ENCODE measurements at regions not wholly inside any gene's neighbourhood (a gene's known extent, or its start where the extent isn't known, plus 50 kb on each side); places are given as distances from the start of the nearest gene placed in this dataset.
A peak's percentile ranks its signal among the peaks of the same experiment; 100 is the strongest.

DNA sequence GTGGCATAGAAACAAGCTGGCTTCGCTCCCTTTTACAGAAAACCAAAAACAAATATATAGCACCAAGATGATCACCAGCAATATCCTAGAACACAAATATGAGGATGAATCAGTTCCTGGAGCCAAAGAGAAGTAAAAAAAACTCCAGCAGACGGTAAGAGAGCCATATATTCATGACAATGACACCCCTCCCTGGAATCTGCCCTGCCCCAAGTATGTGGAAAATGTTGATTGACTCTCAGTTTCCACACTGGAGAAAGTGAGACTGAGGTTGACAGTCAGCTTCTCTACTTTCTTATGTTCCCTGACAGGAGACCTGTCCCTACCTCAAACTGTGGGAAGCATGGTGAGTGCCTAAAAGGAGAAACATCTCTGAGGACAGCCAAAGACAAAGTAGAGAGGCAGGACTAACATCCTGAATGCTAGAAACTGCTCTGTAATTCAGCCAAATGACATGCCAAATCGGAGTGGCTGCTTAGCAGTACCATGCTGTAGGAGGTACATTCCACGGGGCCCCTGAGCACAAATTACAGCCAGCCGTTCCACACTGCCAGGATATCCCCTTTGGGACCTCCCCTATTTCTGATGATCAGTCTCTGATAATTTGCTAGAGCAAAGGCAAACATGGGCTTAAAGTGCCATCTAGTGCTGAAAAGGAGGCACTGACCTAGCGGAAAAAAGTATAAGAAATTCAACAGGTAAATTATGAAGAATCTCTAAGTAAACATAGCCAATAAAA is 424.0 kb upstream of the RGMB start:
- no peaks in the 10 kb centered on the region for H3K27me3 Mint-ChIP-seq (ENCODE audit: low read depth)
- H3K4me3 Mint-ChIP-seq (ENCODE audit: unreplicated experiment), result no peak overlapping the region
- peaks cover 17% of the 10 kb centered on the region for H3K36me3 Mint-ChIP-seq (ENCODE audit: low read depth)
- TF ChIP-seq, protein P1, sequence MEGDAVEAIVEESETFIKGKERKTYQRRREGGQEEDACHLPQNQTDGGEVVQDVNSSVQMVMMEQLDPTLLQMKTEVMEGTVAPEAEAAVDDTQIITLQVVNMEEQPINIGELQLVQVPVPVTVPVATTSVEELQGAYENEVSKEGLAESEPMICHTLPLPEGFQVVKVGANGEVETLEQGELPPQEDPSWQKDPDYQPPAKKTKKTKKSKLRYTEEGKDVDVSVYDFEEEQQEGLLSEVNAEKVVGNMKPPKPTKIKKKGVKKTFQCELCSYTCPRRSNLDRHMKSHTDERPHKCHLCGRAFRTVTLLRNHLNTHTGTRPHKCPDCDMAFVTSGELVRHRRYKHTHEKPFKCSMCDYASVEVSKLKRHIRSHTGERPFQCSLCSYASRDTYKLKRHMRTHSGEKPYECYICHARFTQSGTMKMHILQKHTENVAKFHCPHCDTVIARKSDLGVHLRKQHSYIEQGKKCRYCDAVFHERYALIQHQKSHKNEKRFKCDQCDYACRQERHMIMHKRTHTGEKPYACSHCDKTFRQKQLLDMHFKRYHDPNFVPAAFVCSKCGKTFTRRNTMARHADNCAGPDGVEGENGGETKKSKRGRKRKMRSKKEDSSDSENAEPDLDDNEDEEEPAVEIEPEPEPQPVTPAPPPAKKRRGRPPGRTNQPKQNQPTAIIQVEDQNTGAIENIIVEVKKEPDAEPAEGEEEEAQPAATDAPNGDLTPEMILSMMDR (IDR thresholded peaks at IDR 0.05), result peak; percentile 74
- peaks cover 42% of the 10 kb centered on the region for H3K9me3 Mint-ChIP-seq (ENCODE audit: low read depth)
- DNase-seq (ENCODE audit: low spot score), result no peak
- no peaks in the 10 kb centered on the region for H3K4me1 Mint-ChIP-seq (ENCODE audit: low read depth)
- H3K27ac Mint-ChIP-seq (ENCODE audit: unreplicated experiment), result peak overlapping the region; percentile 20

DNA sequence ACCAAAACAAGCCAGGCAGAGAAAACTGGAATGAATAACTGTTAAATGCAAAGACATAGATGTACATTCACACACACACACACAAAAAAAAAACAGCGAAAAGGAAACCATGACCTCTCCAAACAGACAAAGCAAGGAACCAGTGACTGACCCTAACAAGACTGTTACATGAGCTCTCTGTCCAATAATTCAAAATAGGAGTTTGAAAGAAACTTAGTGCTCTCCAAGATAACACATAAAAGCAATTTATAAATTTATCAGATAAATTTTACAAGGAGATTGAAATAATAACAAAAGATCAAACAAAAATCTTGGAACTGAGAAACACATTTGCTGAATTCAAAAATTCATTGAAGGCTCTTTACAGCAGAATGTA is 423.5 kb upstream of the RGMB start:
- H3K27ac Mint-ChIP-seq (ENCODE audit: unreplicated experiment), result no peak overlapping the region
- peaks cover 40% of the 10 kb centered on the region for H3K9me3 Mint-ChIP-seq (ENCODE audit: low read depth)
- no peak for DNase-seq (ENCODE audit: low spot score)
- peaks cover 17% of the 10 kb centered on the region for H3K36me3 Mint-ChIP-seq (ENCODE audit: low read depth)
- TF ChIP-seq, protein P1 (IDR thresholded peaks at IDR 0.05), result peak; percentile 5
- no peaks in the 10 kb centered on the region for H3K27me3 Mint-ChIP-seq (ENCODE audit: low read depth)
- no peaks in the 10 kb centered on the region for H3K4me1 Mint-ChIP-seq (ENCODE audit: low read depth)
- H3K4me3 Mint-ChIP-seq (ENCODE audit: unreplicated experiment), result no peak overlapping the region

DNA sequence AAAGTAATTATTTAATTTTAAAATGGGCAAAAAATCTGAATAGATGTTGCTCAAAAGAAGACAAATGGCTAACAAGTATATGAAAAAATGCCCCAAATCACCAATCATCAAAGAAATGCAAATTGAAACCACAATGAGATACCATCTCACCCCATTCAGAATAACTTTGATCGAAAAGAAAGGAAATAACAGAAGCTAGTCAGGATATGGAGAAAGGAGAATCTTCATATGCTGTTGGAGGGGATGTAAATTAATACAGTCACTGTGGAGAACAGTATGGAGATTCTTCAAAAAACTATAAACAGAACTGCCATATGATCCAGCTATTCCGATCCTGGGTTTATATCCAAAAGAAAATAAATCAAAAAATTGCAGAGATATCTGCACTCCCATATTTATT is 418.5 kb upstream of the RGMB start:
- TF ChIP-seq, protein P1 (IDR thresholded peaks at IDR 0.05), result no peak
- Mint-ChIP-seq H3K27ac (ENCODE audit: unreplicated experiment) (no peak overlapping the region), H3K4me1 (ENCODE audit: low read depth) (no peaks in the 10 kb centered on the region), H3K36me3 (ENCODE audit: low read depth) (peaks cover 15% of the 10 kb centered on the region), H3K4me3 (ENCODE audit: unreplicated experiment) (no peak overlapping the region), H3K9me3 (ENCODE audit: low read depth) (peaks cover 38% of the 10 kb centered on the region), H3K27me3 (ENCODE audit: low read depth) (no peaks in the 10 kb centered on the region)
- DNase-seq (ENCODE audit: low spot score), result no peak

DNA sequence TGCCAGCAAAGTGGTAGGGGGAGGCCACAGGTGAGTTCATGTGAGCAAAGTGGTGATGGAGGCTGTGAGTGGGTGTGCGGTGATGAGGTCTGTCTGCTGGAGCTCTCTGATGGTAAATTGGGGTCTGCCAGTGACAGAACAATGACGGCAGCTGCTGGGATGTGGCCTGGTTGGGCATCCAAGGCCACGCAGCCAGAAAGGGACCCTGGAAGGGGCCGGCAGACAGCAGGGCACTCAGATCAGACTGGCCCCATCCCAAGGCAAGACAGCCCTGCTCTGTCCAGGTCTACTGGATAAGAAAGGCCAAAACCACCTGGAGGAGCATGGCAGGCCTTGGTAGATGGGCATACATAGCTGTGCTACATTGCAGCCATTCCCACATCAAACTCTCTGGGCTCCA is 412.9 kb upstream of the RGMB start:
- H3K4me1 Mint-ChIP-seq (ENCODE audit: low read depth), result no peaks in the 10 kb centered on the region
- TF ChIP-seq, protein P1 (IDR thresholded peaks at IDR 0.05), result no peak
- H3K9me3 Mint-ChIP-seq (ENCODE audit: low read depth), result peaks cover 25% of the 10 kb centered on the region
- no peak overlapping the region for H3K4me3 Mint-ChIP-seq (ENCODE audit: unreplicated experiment)
- no peak overlapping the region for H3K27ac Mint-ChIP-seq (ENCODE audit: unreplicated experiment)
- H3K36me3 Mint-ChIP-seq (ENCODE audit: low read depth), result peaks cover 5% of the 10 kb centered on the region
- no peaks in the 10 kb centered on the region for H3K27me3 Mint-ChIP-seq (ENCODE audit: low read depth)
- DNase-seq (ENCODE audit: low spot score), result peak; percentile 37

DNA sequence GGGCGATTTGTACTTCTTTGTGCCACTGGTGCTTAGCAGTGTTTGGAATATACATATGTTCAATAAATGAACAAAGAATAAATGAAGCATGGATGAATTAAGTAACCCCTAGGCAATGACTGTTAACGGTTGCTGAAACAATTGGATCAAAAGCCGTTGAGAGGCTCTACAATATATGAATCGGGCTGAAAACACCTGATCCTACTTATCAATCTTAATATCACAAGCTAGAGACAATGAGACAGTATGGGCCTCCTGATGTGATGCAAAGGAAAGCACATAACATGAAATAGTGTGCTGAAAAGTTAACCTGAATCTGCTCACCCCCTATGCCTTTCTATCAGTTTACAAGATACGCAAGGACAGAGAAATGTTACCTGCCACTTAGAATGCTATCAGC is 410.3 kb upstream of the RGMB start:
- TF ChIP-seq, protein P1 (IDR thresholded peaks at IDR 0.05), result no peak
- no peaks in the 10 kb centered on the region for H3K4me1 Mint-ChIP-seq (ENCODE audit: low read depth)
- no peaks in the 10 kb centered on the region for H3K27me3 Mint-ChIP-seq (ENCODE audit: low read depth)

More for the DNA sequence above, 410.3 kb upstream of the RGMB start:
- Mint-ChIP-seq H3K36me3 (ENCODE audit: low read depth) (peaks cover 5% of the 10 kb centered on the region), H3K4me3 (ENCODE audit: unreplicated experiment) (no peak overlapping the region), H3K9me3 (ENCODE audit: low read depth) (peaks cover 22% of the 10 kb centered on the region), H3K27ac (ENCODE audit: unreplicated experiment) (no peak overlapping the region)
- no peak for DNase-seq (ENCODE audit: low spot score)

Measured in chondrocyte (in vitro differentiated cells).